GM23338 (cell line): ENCODE measurements at regions not wholly inside any gene's neighbourhood (a gene's known extent, or its start where the extent isn't known, plus 50 kb on each side); places are given as distances from the start of the nearest gene placed in this dataset.

ENCODE experiments used
- ATAC-seq: fragments of 200-7000 bp; cut with Tn5 transposase; 3 replicates; pipeline ENCODE4 v1.9.1; 2020
- DNase-seq: peaks from one replicate; pipeline ENCODE4 v3.0.0-alpha.2; 2015; ENCODE audit warnings: low spot score
- H2AFZ ChIP-seq: fragments of 200-600 bp; sonication (generic); 2 replicates; pipeline ENCODE4 v1.8.0; 2016; ENCODE audit warnings: antibody characterized with exemption, mild to moderate bottlenecking, moderate library complexity
- H3F3A ChIP-seq: fragments of 200-600 bp; sonication (generic); replicated peaks from 2 replicates; pipeline ENCODE4 v1.8.0; 2017; ENCODE audit warnings: antibody characterized with exemption, mixed run types, low read depth
- H3K27ac ChIP-seq: fragments of 200-600 bp; sonication (generic); 2 replicates; pipeline ENCODE4 v1.6.1; 2016; ENCODE audit warnings: low read depth
- H3K27me3 ChIP-seq: fragments of 200-600 bp; sonication (generic); 2 replicates; pipeline ENCODE4 v1.8.0; 2016; ENCODE audit warnings: mild to moderate bottlenecking, mixed run types, moderate library complexity; ENCODE audit not compliant: insufficient read depth
- H3K36me3 ChIP-seq: fragments of 200-600 bp; sonication (generic); 2 replicates; pipeline ENCODE4 v1.8.0; 2016; ENCODE audit warnings: mild to moderate bottlenecking; ENCODE audit not compliant: insufficient read depth
- H3K4me1 ChIP-seq: fragments of 200-600 bp; sonication (generic); 2 replicates; pipeline ENCODE4 v1.8.0; 2016; ENCODE audit warnings: mild to moderate bottlenecking, moderate library complexity; ENCODE audit not compliant: insufficient read depth
- H3K4me2 ChIP-seq: fragments of 200-600 bp; sonication (generic); 2 replicates; pipeline ENCODE4 v1.7.1; 2017; ENCODE audit warnings: mixed run types
- H3K4me3 ChIP-seq: fragments of 200-600 bp; sonication (generic); 2 replicates; pipeline ENCODE4 v1.6.1; 2016; ENCODE audit warnings: mixed run types
- H3K79me2 ChIP-seq: fragments of 200-600 bp; sonication (generic); replicated peaks from 2 replicates; pipeline ENCODE4 v1.8.0; 2017; ENCODE audit warnings: mild to moderate bottlenecking; ENCODE audit not compliant: insufficient read depth
- H3K9me2 ChIP-seq: fragments of 200-600 bp; sonication (generic); 2 replicates; pipeline ENCODE4 v1.8.0; 2017; ENCODE audit not compliant: insufficient read depth
- H4K20me1 ChIP-seq: fragments of 200-600 bp; sonication (generic); replicated peaks from 2 replicates; pipeline ENCODE4 v1.8.0; 2017; ENCODE audit warnings: mild to moderate bottlenecking; ENCODE audit not compliant: insufficient read depth
- H3K27ac Mint-ChIP-seq: 2 replicates; pipeline ENCODE4 v1.8.0; 2020; ENCODE audit warnings: inconsistent platforms, mild to moderate bottlenecking, moderate library complexity, mixed read lengths
- H3K27me3 Mint-ChIP-seq: 3 replicates; pipeline ENCODE4 v1.8.0; 2022; ENCODE audit warnings: low read depth, mild to moderate bottlenecking, moderate library complexity, mixed read lengths, inconsistent platforms; ENCODE audit not compliant: insufficient read depth, poor library complexity
- H3K36me3 Mint-ChIP-seq: 3 replicates; pipeline ENCODE4 v1.8.0; 2021; ENCODE audit warnings: low read depth, mild to moderate bottlenecking, inconsistent platforms, moderate library complexity, mixed read lengths
- H3K4me1 Mint-ChIP-seq: 3 replicates; pipeline ENCODE4 v1.8.0; 2020; ENCODE audit warnings: mild to moderate bottlenecking, inconsistent platforms, mixed read lengths
- H3K4me3 Mint-ChIP-seq: 3 replicates; pipeline ENCODE4 v1.8.0; 2021; ENCODE audit warnings: moderate library complexity, mild to moderate bottlenecking, inconsistent platforms, mixed read lengths
- H3K9me3 Mint-ChIP-seq: 3 replicates; pipeline ENCODE4 v1.8.0; 2020; ENCODE audit warnings: moderate library complexity, mild to moderate bottlenecking, inconsistent platforms, mixed read lengths
- CREB1 ChIP-seq: fragments of 250-450 bp; sonication (Bioruptor Pico); IDR thresholded peaks from 2 replicates; pipeline ENCODE4 v1.5.0; 2020; ENCODE audit warnings: low read depth, mild to moderate bottlenecking, moderate library complexity
- EZH2 ChIP-seq: fragments of 200-600 bp; sonication (generic); IDR thresholded peaks from one replicate; pipeline ENCODE4 v1.8.0; 2017; ENCODE audit warnings: antibody characterized with exemption, mild to moderate bottlenecking, low read depth; ENCODE audit not compliant: unreplicated experiment
- EZH2phosphoT487 ChIP-seq: fragments of 200-600 bp; sonication (generic); IDR thresholded peaks from one replicate; pipeline ENCODE4 v1.8.1; 2018; ENCODE audit warnings: antibody characterized with exemption; ENCODE audit not compliant: unreplicated experiment
- JUNB ChIP-seq: IDR thresholded peaks from one replicate; pipeline ENCODE4 v1.6.1; 2016; ENCODE audit warnings: antibody characterized with exemption; ENCODE audit not compliant: unreplicated experiment
- NANOG ChIP-seq: IDR thresholded peaks from 2 replicates; pipeline ENCODE4 v1.6.1; 2016; ENCODE audit warnings: antibody characterized with exemption, borderline replicate concordance
- POLR2AphosphoS5 ChIP-seq: IDR thresholded peaks from 2 replicates; pipeline ENCODE4 v1.6.1; 2016; ENCODE audit warnings: antibody characterized with exemption, low read depth
- STAT1 ChIP-seq: IDR thresholded peaks from one replicate; pipeline ENCODE4 v1.6.1; 2016; ENCODE audit warnings: antibody characterized with exemption; ENCODE audit not compliant: unreplicated experiment
- ZNF114 ChIP-seq: fragments of 250-450 bp; sonication (Bioruptor Pico); IDR thresholded peaks from 2 replicates; pipeline ENCODE4 v1.5.0; 2020; ENCODE audit warnings: mild to moderate bottlenecking, moderate library complexity
- ZNF331 ChIP-seq: fragments of 250-450 bp; sonication (Bioruptor Pico); IDR thresholded peaks from 2 replicates; pipeline ENCODE4 v1.5.0; 2020; ENCODE audit warnings: low read depth, mild to moderate bottlenecking, moderate library complexity
- TF ChIP-seq, protein P1 (sequence below): IDR thresholded peaks from one replicate; pipeline ENCODE4 v1.6.1; 2018; ENCODE audit warnings: antibody characterized with exemption; ENCODE audit not compliant: unreplicated experiment
- TF ChIP-seq, protein P2 (sequence below), 2 experiments: fragments of 200-600 bp in 1 of 2; sonication (generic) in 1 of 2; conservative IDR thresholded peaks; 2 replicates each; pipeline versions ENCODE4 v1.5.1 to v1.6.1; 2016 to 2017; ENCODE audit warnings: antibody characterized with exemption in 2 of 2, low read depth in 2 of 2, mild to moderate bottlenecking in 2 of 2, moderate library complexity in 1 of 2
- TF ChIP-seq, protein P3 (sequence below): IDR thresholded peaks from 2 replicates; pipeline ENCODE4 v1.6.1; 2016; ENCODE audit warnings: antibody characterized with exemption

DNA sequence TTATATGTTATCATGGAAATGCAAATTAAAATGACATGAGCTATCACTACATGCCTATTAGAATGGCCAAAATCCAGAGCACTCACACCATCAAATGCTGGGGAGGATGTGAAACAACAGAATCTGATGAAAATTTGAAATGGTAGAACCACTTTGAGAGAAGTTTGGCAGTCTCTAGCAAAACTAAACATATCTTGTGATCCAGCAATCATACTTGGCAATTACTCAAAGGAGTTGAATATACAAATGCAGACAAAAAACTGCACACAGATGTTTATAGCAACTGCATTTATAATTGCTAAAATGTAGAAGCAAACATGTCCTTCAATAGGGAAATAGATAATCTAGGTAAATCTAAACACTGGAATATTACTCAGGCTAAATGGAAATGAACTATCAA is 1164.9 kb downstream of the DNAJB9 start:
- Mint-ChIP-seq H3K4me1 (no peaks in the 10 kb centered on the region), H3K4me3 (no peak overlapping the region), H3K9me3 (peaks cover 11% of the 10 kb centered on the region; the same call in 2 of the 3 replicates), H3K27me3 (no peaks in the 10 kb centered on the region), H3K36me3 (peaks cover 3% of the 10 kb centered on the region; the same call in 2 of the 3 replicates), H3K27ac (no peak overlapping the region)
- TF ChIP-seq CREB1 (CRISPR knock-in tag) (no peak), NANOG (no peak), JUNB (no peak), ZNF331 (CRISPR knock-in tag) (no peak), POLR2AphosphoS5 (no peak), EZH2 (no peak), ZNF114 (CRISPR knock-in tag) (no peak), STAT1 (no peak), EZH2phosphoT487 (no peak)
- TF ChIP-seq, protein P1, sequence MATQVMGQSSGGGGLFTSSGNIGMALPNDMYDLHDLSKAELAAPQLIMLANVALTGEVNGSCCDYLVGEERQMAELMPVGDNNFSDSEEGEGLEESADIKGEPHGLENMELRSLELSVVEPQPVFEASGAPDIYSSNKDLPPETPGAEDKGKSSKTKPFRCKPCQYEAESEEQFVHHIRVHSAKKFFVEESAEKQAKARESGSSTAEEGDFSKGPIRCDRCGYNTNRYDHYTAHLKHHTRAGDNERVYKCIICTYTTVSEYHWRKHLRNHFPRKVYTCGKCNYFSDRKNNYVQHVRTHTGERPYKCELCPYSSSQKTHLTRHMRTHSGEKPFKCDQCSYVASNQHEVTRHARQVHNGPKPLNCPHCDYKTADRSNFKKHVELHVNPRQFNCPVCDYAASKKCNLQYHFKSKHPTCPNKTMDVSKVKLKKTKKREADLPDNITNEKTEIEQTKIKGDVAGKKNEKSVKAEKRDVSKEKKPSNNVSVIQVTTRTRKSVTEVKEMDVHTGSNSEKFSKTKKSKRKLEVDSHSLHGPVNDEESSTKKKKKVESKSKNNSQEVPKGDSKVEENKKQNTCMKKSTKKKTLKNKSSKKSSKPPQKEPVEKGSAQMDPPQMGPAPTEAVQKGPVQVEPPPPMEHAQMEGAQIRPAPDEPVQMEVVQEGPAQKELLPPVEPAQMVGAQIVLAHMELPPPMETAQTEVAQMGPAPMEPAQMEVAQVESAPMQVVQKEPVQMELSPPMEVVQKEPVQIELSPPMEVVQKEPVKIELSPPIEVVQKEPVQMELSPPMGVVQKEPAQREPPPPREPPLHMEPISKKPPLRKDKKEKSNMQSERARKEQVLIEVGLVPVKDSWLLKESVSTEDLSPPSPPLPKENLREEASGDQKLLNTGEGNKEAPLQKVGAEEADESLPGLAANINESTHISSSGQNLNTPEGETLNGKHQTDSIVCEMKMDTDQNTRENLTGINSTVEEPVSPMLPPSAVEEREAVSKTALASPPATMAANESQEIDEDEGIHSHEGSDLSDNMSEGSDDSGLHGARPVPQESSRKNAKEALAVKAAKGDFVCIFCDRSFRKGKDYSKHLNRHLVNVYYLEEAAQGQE = no peak
- TF ChIP-seq, protein P2, sequence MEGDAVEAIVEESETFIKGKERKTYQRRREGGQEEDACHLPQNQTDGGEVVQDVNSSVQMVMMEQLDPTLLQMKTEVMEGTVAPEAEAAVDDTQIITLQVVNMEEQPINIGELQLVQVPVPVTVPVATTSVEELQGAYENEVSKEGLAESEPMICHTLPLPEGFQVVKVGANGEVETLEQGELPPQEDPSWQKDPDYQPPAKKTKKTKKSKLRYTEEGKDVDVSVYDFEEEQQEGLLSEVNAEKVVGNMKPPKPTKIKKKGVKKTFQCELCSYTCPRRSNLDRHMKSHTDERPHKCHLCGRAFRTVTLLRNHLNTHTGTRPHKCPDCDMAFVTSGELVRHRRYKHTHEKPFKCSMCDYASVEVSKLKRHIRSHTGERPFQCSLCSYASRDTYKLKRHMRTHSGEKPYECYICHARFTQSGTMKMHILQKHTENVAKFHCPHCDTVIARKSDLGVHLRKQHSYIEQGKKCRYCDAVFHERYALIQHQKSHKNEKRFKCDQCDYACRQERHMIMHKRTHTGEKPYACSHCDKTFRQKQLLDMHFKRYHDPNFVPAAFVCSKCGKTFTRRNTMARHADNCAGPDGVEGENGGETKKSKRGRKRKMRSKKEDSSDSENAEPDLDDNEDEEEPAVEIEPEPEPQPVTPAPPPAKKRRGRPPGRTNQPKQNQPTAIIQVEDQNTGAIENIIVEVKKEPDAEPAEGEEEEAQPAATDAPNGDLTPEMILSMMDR (conservative IDR thresholded peaks at IDR 0.05; ENCODE audit: low read depth in 2 of 2) = no peak
- DNase-seq (no peak), ATAC-seq (no peak)
- Histone ChIP-seq H3K4me2 (no peak overlapping the region), H3F3A (no peaks in the 10 kb centered on the region), H4K20me1 (no peaks in the 10 kb centered on the region), H3K4me3 (no peak overlapping the region), H3K36me3 (no peaks in the 10 kb centered on the region), H3K4me1 (no peaks in the 10 kb centered on the region), H2AFZ (no peak overlapping the region), H3K27me3 (no peaks in the 10 kb centered on the region), H3K9me2 (peaks cover 4% of the 10 kb centered on the region; the same call in 1 of the 2 replicates), H3K79me2 (no peaks in the 10 kb centered on the region), H3K27ac (no peak overlapping the region)

DNA sequence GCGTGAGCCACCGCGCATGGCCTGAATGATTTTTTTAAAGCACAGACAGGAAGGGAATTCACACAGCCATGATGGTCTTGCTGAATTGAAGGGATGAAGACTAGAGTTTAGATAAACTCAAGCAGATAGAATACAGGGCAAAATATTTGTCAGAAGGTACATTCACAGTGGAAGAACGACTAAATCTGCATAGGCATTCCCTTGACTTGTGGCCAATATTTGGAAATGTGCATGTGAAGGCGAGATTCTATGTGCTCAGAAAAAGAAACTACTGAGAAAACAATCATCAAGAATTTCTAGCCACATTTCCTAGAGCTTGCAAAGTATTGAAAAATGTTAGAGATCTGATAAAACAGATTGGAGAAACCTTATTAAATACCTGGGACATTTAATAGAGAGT is 1166.2 kb downstream of the DNAJB9 start:
- Mint-ChIP-seq H3K36me3 (no peaks in the 10 kb centered on the region), H3K4me3 (no peak overlapping the region), H3K4me1 (no peaks in the 10 kb centered on the region), H3K27ac (no peak overlapping the region), H3K27me3 (no peaks in the 10 kb centered on the region), H3K9me3 (peaks cover 11% of the 10 kb centered on the region; the same call in 1 of the 3 replicates)
- no peaks in the 10 kb centered on the region for H3F3A ChIP-seq
- H3K9me2 ChIP-seq = no peaks in the 10 kb centered on the region
- no peak overlapping the region for H3K4me3 ChIP-seq
- no peaks in the 10 kb centered on the region for H3K27me3 ChIP-seq
- H3K27ac ChIP-seq = no peak overlapping the region
- H3K4me1 ChIP-seq = no peaks in the 10 kb centered on the region
- no peaks in the 10 kb centered on the region for H3K79me2 ChIP-seq
- no peaks in the 10 kb centered on the region for H4K20me1 ChIP-seq
- H3K4me2 ChIP-seq = no peak overlapping the region
- no peak for DNase-seq
- no peak overlapping the region for H2AFZ ChIP-seq
- ATAC-seq = no peak
- no peaks in the 10 kb centered on the region for H3K36me3 ChIP-seq
- TF ChIP-seq, protein P3, sequence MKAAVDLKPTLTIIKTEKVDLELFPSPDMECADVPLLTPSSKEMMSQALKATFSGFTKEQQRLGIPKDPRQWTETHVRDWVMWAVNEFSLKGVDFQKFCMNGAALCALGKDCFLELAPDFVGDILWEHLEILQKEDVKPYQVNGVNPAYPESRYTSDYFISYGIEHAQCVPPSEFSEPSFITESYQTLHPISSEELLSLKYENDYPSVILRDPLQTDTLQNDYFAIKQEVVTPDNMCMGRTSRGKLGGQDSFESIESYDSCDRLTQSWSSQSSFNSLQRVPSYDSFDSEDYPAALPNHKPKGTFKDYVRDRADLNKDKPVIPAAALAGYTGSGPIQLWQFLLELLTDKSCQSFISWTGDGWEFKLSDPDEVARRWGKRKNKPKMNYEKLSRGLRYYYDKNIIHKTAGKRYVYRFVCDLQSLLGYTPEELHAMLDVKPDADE = no peak
- TF ChIP-seq STAT1 (no peak), NANOG (no peak), POLR2AphosphoS5 (no peak), ZNF114 (CRISPR knock-in tag) (no peak), EZH2 (no peak), CREB1 (CRISPR knock-in tag) (no peak), EZH2phosphoT487 (no peak)
- TF ChIP-seq, protein P2 (conservative IDR thresholded peaks at IDR 0.05; ENCODE audit: low read depth in 2 of 2) = no peak
